Right atrium auricular region (tissue), 2 donors: ENCODE measurements at regions not wholly inside any gene's neighbourhood (a gene's known extent, or its start where the extent isn't known, plus 50 kb on each side); places are given as distances from the start of the nearest gene placed in this dataset.

Experiments
- DNase-seq: peaks from one replicate; pipeline ENCODE4 v3.0.0-alpha.2; 2019; ENCODE audit warnings: low spot score
- H3K27ac ChIP-seq, 2 donors: fragments of 200-600 bp; sonication (generic); 1 replicate in 1 of 2; 2 replicates in 1 of 2; pipeline ENCODE4 v1.5.1; 2016 to 2019
- H3K27me3 ChIP-seq, 2 donors: fragments of 200-600 bp; sonication (generic); one replicate each; pipeline versions ENCODE4 v1.5.1 to v1.6.0; 2017 to 2019
- H3K36me3 ChIP-seq: fragments of 200-600 bp; sonication (generic); one replicate; pipeline ENCODE4 v1.5.1; 2016
- H3K4me1 ChIP-seq, 2 donors: fragments of 200-600 bp; sonication (generic); one replicate each; pipeline versions ENCODE4 v1.5.1 to v1.6.0; 2017 to 2019
- H3K4me3 ChIP-seq, 2 donors: fragments of 200-600 bp; sonication (generic); 1 replicate in 1 of 2; 2 replicates in 1 of 2; pipeline ENCODE4 v1.5.1; 2017 to 2019; ENCODE audit warnings: mild to moderate bottlenecking in 1 of 2, moderate library complexity in 1 of 2
- H3K9me3 ChIP-seq, 2 donors: fragments of 200-600 bp; sonication (generic); one replicate each; pipeline ENCODE4 v1.5.1; 2019
- TF ChIP-seq, protein P1 (sequence below), 2 donors: fragments of 200-600 bp; sonication (generic); IDR thresholded peaks; one replicate each; pipeline ENCODE4 v1.5.1; 2019; ENCODE audit warnings: antibody characterized with exemption in 2 of 2

DNA sequence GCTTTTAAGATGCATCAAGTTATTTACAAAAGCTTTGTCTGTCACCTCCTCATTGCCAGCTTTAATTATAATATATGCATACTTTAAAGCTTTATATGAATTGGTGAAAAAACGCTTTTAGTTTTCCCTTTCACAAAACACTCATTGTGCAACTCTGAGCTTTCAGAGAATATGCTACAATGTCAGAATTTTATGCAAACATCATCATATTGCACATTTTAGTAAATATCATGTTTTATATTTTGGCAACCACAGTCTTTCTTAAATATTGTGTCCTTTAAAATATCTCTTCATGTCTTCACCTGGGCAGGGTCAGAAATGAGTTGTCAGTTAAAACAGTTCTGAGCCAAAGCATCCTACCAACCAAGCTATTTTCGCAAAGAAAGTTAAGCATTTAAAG lies 601.1 kb upstream of the RORB start:
- H3K27ac ChIP-seq = no peak overlapping the region
- no peak for DNase-seq
- TF ChIP-seq, protein P1, sequence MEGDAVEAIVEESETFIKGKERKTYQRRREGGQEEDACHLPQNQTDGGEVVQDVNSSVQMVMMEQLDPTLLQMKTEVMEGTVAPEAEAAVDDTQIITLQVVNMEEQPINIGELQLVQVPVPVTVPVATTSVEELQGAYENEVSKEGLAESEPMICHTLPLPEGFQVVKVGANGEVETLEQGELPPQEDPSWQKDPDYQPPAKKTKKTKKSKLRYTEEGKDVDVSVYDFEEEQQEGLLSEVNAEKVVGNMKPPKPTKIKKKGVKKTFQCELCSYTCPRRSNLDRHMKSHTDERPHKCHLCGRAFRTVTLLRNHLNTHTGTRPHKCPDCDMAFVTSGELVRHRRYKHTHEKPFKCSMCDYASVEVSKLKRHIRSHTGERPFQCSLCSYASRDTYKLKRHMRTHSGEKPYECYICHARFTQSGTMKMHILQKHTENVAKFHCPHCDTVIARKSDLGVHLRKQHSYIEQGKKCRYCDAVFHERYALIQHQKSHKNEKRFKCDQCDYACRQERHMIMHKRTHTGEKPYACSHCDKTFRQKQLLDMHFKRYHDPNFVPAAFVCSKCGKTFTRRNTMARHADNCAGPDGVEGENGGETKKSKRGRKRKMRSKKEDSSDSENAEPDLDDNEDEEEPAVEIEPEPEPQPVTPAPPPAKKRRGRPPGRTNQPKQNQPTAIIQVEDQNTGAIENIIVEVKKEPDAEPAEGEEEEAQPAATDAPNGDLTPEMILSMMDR (IDR thresholded peaks at IDR 0.05) = no peak
- no peaks in the 10 kb centered on the region for H3K9me3 ChIP-seq
- H3K27me3 ChIP-seq = no peaks in the 10 kb centered on the region
- H3K4me1 ChIP-seq = no peaks in the 10 kb centered on the region
- H3K36me3 ChIP-seq = no peaks in the 10 kb centered on the region
- no peak overlapping the region for H3K4me3 ChIP-seq

GRCh38 chr9:73906671-73907070 lies 590.5 kb upstream of the RORB start:
- no peaks in the 10 kb centered on the region for H3K4me1 ChIP-seq
- H3K27me3 ChIP-seq = no peaks in the 10 kb centered on the region
- no peak for DNase-seq
- no peak overlapping the region for H3K4me3 ChIP-seq
- H3K9me3 ChIP-seq = no peaks in the 10 kb centered on the region
- no peak overlapping the region for H3K27ac ChIP-seq
- H3K36me3 ChIP-seq = no peaks in the 10 kb centered on the region
- TF ChIP-seq, protein P1 (IDR thresholded peaks at IDR 0.05) = no peak

DNA sequence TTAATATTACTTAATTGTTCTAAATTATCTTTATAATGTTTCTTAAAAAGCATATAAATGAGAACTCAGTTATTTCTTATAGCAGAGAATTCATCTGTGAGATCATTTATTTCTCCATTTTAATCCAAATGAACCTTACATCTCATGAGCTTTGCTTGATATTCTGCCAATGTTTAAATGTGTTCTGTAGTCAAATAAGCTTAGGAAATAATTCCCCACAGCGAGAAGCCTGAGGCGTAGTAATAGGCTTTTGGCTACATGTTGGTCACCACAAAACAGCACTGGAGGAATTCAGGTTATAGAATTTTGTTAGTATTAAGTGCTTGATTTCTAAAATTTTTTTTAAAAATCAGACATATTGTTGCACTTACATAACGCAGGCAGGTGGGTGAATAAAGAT lies 585.3 kb upstream of the RORB start:
- no peaks in the 10 kb centered on the region for H3K36me3 ChIP-seq
- no peaks in the 10 kb centered on the region for H3K9me3 ChIP-seq
- H3K4me3 ChIP-seq = no peak overlapping the region
- H3K27me3 ChIP-seq = no peaks in the 10 kb centered on the region
- TF ChIP-seq, protein P1 (IDR thresholded peaks at IDR 0.05) = no peak
- H3K4me1 ChIP-seq = no peaks in the 10 kb centered on the region
- no peak overlapping the region for H3K27ac ChIP-seq
- no peak for DNase-seq

- H3K4me1 ChIP-seq = no peaks in the 10 kb centered on the region
- H3K4me3 ChIP-seq = no peak overlapping the region
- TF ChIP-seq, protein P1 (IDR thresholded peaks at IDR 0.05) = no peak
- no peaks in the 10 kb centered on the region for H3K36me3 ChIP-seq
- H3K9me3 ChIP-seq = no peaks in the 10 kb centered on the region
- DNase-seq = no peak
- H3K27me3 ChIP-seq = no peaks in the 10 kb centered on the region
- H3K27ac ChIP-seq = no peak overlapping the region
Measured at GRCh38 chr9:73916016-73916673, 581.0 kb upstream of the RORB start.

GRCh38 chr9:73919712-73920111 lies 577.4 kb upstream of the RORB start:
- no peak for DNase-seq
- no peaks in the 10 kb centered on the region for H3K4me1 ChIP-seq
- H3K27ac ChIP-seq = no peak overlapping the region
- H3K4me3 ChIP-seq = no peak overlapping the region
- no peaks in the 10 kb centered on the region for H3K27me3 ChIP-seq
- H3K36me3 ChIP-seq = no peaks in the 10 kb centered on the region
- no peaks in the 10 kb centered on the region for H3K9me3 ChIP-seq
- TF ChIP-seq, protein P1 (IDR thresholded peaks at IDR 0.05) = no peak

GRCh38 chr9:73923796-73924195 lies 573.3 kb upstream of the RORB start:
- TF ChIP-seq, protein P1 (IDR thresholded peaks at IDR 0.05) = no peak
- no peak for DNase-seq
- Histone ChIP-seq H3K4me1 (no peaks in the 10 kb centered on the region), H3K27me3 (no peaks in the 10 kb centered on the region), H3K9me3 (no peaks in the 10 kb centered on the region), H3K4me3 (no peak overlapping the region), H3K36me3 (no peaks in the 10 kb centered on the region), H3K27ac (no peak overlapping the region)
